ENCODE measurements at regions not wholly inside any gene's neighbourhood (a gene's known extent, or its start where the extent isn't known, plus 50 kb on each side); places are given as distances from the start of the nearest gene placed in this dataset.

- ChIA-PET CTCF (no interaction called here), POLR2A (no interaction called here)
- no peak overlapping the region for H3K27ac ChIP-seq (ENCODE audit: insufficient read depth in 1 of 2, low read depth in 1 of 2, low read length in 2 of 2, poor library complexity in 1 of 2, severe bottlenecking in 2 of 2)
- no peaks in the 10 kb centered on the region for H3K36me3 ChIP-seq (ENCODE audit: control insufficient read depth in 4 of 4, insufficient read depth in 4 of 4, low read length in 3 of 4)
- H3K9me3 ChIP-seq (ENCODE audit: control extremely low read depth in 1 of 5, control insufficient read depth in 4 of 5, insufficient read depth in 2 of 5, low read depth in 1 of 5, low read length in 4 of 5), result no peaks in the 10 kb centered on the region
- no peaks in the 10 kb centered on the region for H3K4me1 ChIP-seq (ENCODE audit: control extremely low read depth in 1 of 4, control insufficient read depth in 4 of 4, insufficient read depth in 4 of 4, low read length in 3 of 4)
- H3K4me3 ChIP-seq (ENCODE audit: control insufficient read depth in 1 of 7, extremely low read depth in 1 of 7, insufficient read depth in 4 of 7, low read depth in 2 of 7, low read length in 6 of 7), result no peak overlapping the region
- no peak for DNase-seq
- no peaks in the 10 kb centered on the region for H3K27me3 ChIP-seq (replicated peaks in 2 of 5; ENCODE audit: control insufficient read depth in 4 of 5, insufficient read depth in 5 of 5, low read length in 4 of 5)
Observed at GRCh38 chr10:61112771-61113170, 168.8 kb upstream of the RHOBTB1 start.

GRCh38 chr10:61110936-61111335, 167.0 kb upstream of the RHOBTB1 start:
- POLR2A ChIA-PET, result no interaction called here
- no peaks in the 10 kb centered on the region for H3K36me3 ChIP-seq (ENCODE audit: control insufficient read depth in 4 of 4, insufficient read depth in 4 of 4, low read length in 3 of 4)
- no peak overlapping the region for H3K4me3 ChIP-seq (ENCODE audit: control insufficient read depth in 1 of 7, extremely low read depth in 1 of 7, insufficient read depth in 4 of 7, low read depth in 2 of 7, low read length in 6 of 7)
- no peaks in the 10 kb centered on the region for H3K9me3 ChIP-seq (ENCODE audit: control extremely low read depth in 1 of 5, control insufficient read depth in 4 of 5, insufficient read depth in 2 of 5, low read depth in 1 of 5, low read length in 4 of 5)
- H3K27me3 ChIP-seq (replicated peaks in 2 of 5; ENCODE audit: control insufficient read depth in 4 of 5, insufficient read depth in 5 of 5, low read length in 4 of 5), result no peaks in the 10 kb centered on the region
- DNase-seq, result no peak
- CTCF ChIA-PET, result no interaction called here
- H3K27ac ChIP-seq (ENCODE audit: insufficient read depth in 1 of 2, low read depth in 1 of 2, low read length in 2 of 2, poor library complexity in 1 of 2, severe bottlenecking in 2 of 2), result no peak overlapping the region
- no peaks in the 10 kb centered on the region for H3K4me1 ChIP-seq (ENCODE audit: control extremely low read depth in 1 of 4, control insufficient read depth in 4 of 4, insufficient read depth in 4 of 4, low read length in 3 of 4)

GRCh38 chr10:61110188-61110844, 166.3 kb upstream of the RHOBTB1 start:
- H3K36me3 ChIP-seq (ENCODE audit: control insufficient read depth in 4 of 4, insufficient read depth in 4 of 4, low read length in 3 of 4), result no peaks in the 10 kb centered on the region
- no peaks in the 10 kb centered on the region for H3K27me3 ChIP-seq (replicated peaks in 2 of 5; ENCODE audit: control insufficient read depth in 4 of 5, insufficient read depth in 5 of 5, low read length in 4 of 5)
- POLR2A ChIA-PET, result no interaction called here
- no peak overlapping the region for H3K27ac ChIP-seq (ENCODE audit: insufficient read depth in 1 of 2, low read depth in 1 of 2, low read length in 2 of 2, poor library complexity in 1 of 2, severe bottlenecking in 2 of 2)
- no peaks in the 10 kb centered on the region for H3K9me3 ChIP-seq (ENCODE audit: control extremely low read depth in 1 of 5, control insufficient read depth in 4 of 5, insufficient read depth in 2 of 5, low read depth in 1 of 5, low read length in 4 of 5)
- no peak for DNase-seq
- CTCF ChIA-PET, result no interaction called here
- WGBS (ENCODE audit: insufficient coverage), result no CpG with 5 or more reads among the region's 1 CpG
- no peak overlapping the region for H3K4me3 ChIP-seq (ENCODE audit: control insufficient read depth in 1 of 7, extremely low read depth in 1 of 7, insufficient read depth in 4 of 7, low read depth in 2 of 7, low read length in 6 of 7)
- H3K4me1 ChIP-seq (ENCODE audit: control extremely low read depth in 1 of 4, control insufficient read depth in 4 of 4, insufficient read depth in 4 of 4, low read length in 3 of 4), result no peaks in the 10 kb centered on the region

GRCh38 chr10:61108915-61109314, 164.9 kb upstream of the RHOBTB1 start:
- Histone ChIP-seq H3K4me3 (ENCODE audit: control insufficient read depth in 1 of 7, extremely low read depth in 1 of 7, insufficient read depth in 4 of 7, low read depth in 2 of 7, low read length in 6 of 7) (no peak overlapping the region), H3K4me1 (ENCODE audit: control extremely low read depth in 1 of 4, control insufficient read depth in 4 of 4, insufficient read depth in 4 of 4, low read length in 3 of 4) (no peaks in the 10 kb centered on the region), H3K9me3 (ENCODE audit: control extremely low read depth in 1 of 5, control insufficient read depth in 4 of 5, insufficient read depth in 2 of 5, low read depth in 1 of 5, low read length in 4 of 5) (no peaks in the 10 kb centered on the region), H3K36me3 (ENCODE audit: control insufficient read depth in 4 of 4, insufficient read depth in 4 of 4, low read length in 3 of 4) (no peaks in the 10 kb centered on the region), H3K27me3 (replicated peaks in 2 of 5; ENCODE audit: control insufficient read depth in 4 of 5, insufficient read depth in 5 of 5, low read length in 4 of 5) (no peaks in the 10 kb centered on the region), H3K27ac (ENCODE audit: insufficient read depth in 1 of 2, low read depth in 1 of 2, low read length in 2 of 2, poor library complexity in 1 of 2, severe bottlenecking in 2 of 2) (no peak overlapping the region)
- ChIA-PET CTCF (no interaction called here), POLR2A (no interaction called here)
- WGBS (ENCODE audit: insufficient coverage), result 100% methylated on average over 1 of the region's 3 CpGs
- DNase-seq, result no peak

GRCh38 chr10:61100887-61101286, 156.9 kb upstream of the RHOBTB1 start:
- Histone ChIP-seq H3K4me3 (ENCODE audit: control insufficient read depth in 1 of 7, extremely low read depth in 1 of 7, insufficient read depth in 4 of 7, low read depth in 2 of 7, low read length in 6 of 7) (no peak overlapping the region), H3K9me3 (ENCODE audit: control extremely low read depth in 1 of 5, control insufficient read depth in 4 of 5, insufficient read depth in 2 of 5, low read depth in 1 of 5, low read length in 4 of 5) (peaks cover 0 to 1% (median 0%) of the 10 kb centered on the region in 5 experiments), H3K36me3 (ENCODE audit: control insufficient read depth in 4 of 4, insufficient read depth in 4 of 4, low read length in 3 of 4) (no peaks in the 10 kb centered on the region), H3K27me3 (replicated peaks in 2 of 5; ENCODE audit: control insufficient read depth in 4 of 5, insufficient read depth in 5 of 5, low read length in 4 of 5) (no peaks in the 10 kb centered on the region), H3K4me1 (ENCODE audit: control extremely low read depth in 1 of 4, control insufficient read depth in 4 of 4, insufficient read depth in 4 of 4, low read length in 3 of 4) (peaks cover 14 to 21% (median 17%) of the 10 kb centered on the region in 4 experiments), H3K27ac (ENCODE audit: insufficient read depth in 1 of 2, low read depth in 1 of 2, low read length in 2 of 2, poor library complexity in 1 of 2, severe bottlenecking in 2 of 2) (no peak overlapping the region)
- DNase-seq, result no peak
- ChIA-PET CTCF (no interaction called here), POLR2A (no interaction called here)
- WGBS (ENCODE audit: insufficient coverage), result 100% methylated on average over 2 of the region's 5 CpGs

GRCh38 chr10:61099756-61100155, 155.8 kb upstream of the RHOBTB1 start:
- H3K9me3 ChIP-seq (ENCODE audit: control extremely low read depth in 1 of 5, control insufficient read depth in 4 of 5, insufficient read depth in 2 of 5, low read depth in 1 of 5, low read length in 4 of 5), result peaks cover 0 to 6% (median 0%) of the 10 kb centered on the region in 5 experiments
- H3K27me3 ChIP-seq (replicated peaks in 2 of 5; ENCODE audit: control insufficient read depth in 4 of 5, insufficient read depth in 5 of 5, low read length in 4 of 5), result no peaks in the 10 kb centered on the region
- 100% methylated on average over 2 of the region's 4 CpGs for WGBS (ENCODE audit: insufficient coverage)
- no peak overlapping the region for H3K4me3 ChIP-seq (ENCODE audit: control insufficient read depth in 1 of 7, extremely low read depth in 1 of 7, insufficient read depth in 4 of 7, low read depth in 2 of 7, low read length in 6 of 7)
- no peaks in the 10 kb centered on the region for H3K36me3 ChIP-seq (ENCODE audit: control insufficient read depth in 4 of 4, insufficient read depth in 4 of 4, low read length in 3 of 4)
- DNase-seq, result no peak
- ChIA-PET CTCF (interaction anchor here (1.0 kb wide), 1 partner anchor 8 kb away, joined by 3 read pairs; no protein-coding TSS in a partner anchor), POLR2A (no interaction called here)
- H3K4me1 ChIP-seq (ENCODE audit: control extremely low read depth in 1 of 4, control insufficient read depth in 4 of 4, insufficient read depth in 4 of 4, low read length in 3 of 4), result peaks cover 14 to 21% (median 17%) of the 10 kb centered on the region in 4 experiments
- H3K27ac ChIP-seq (ENCODE audit: insufficient read depth in 1 of 2, low read depth in 1 of 2, low read length in 2 of 2, poor library complexity in 1 of 2, severe bottlenecking in 2 of 2), result no peak overlapping the region

GRCh38 chr10:61098966-61099365, 155.0 kb upstream of the RHOBTB1 start:
- no peaks in the 10 kb centered on the region for H3K27me3 ChIP-seq (replicated peaks in 2 of 5; ENCODE audit: control insufficient read depth in 4 of 5, insufficient read depth in 5 of 5, low read length in 4 of 5)
- no peak overlapping the region for H3K27ac ChIP-seq (ENCODE audit: insufficient read depth in 1 of 2, low read depth in 1 of 2, low read length in 2 of 2, poor library complexity in 1 of 2, severe bottlenecking in 2 of 2)
- POLR2A ChIA-PET, result no interaction called here
- peaks cover 14 to 21% (median 17%) of the 10 kb centered on the region in 4 experiments for H3K4me1 ChIP-seq (ENCODE audit: control extremely low read depth in 1 of 4, control insufficient read depth in 4 of 4, insufficient read depth in 4 of 4, low read length in 3 of 4)
- no peak overlapping the region for H3K4me3 ChIP-seq (ENCODE audit: control insufficient read depth in 1 of 7, extremely low read depth in 1 of 7, insufficient read depth in 4 of 7, low read depth in 2 of 7, low read length in 6 of 7)
- 100% methylated on average over 1 of the region's 1 CpG for WGBS (ENCODE audit: insufficient coverage)
- H3K36me3 ChIP-seq (ENCODE audit: control insufficient read depth in 4 of 4, insufficient read depth in 4 of 4, low read length in 3 of 4), result no peaks in the 10 kb centered on the region
- DNase-seq, result no peak
- CTCF ChIA-PET, result interaction anchor here (1.0 kb wide), 1 partner anchor 9 kb away, joined by 3 read pairs; no protein-coding TSS in a partner anchor
- peaks cover 0 to 6% (median 0%) of the 10 kb centered on the region in 5 experiments for H3K9me3 ChIP-seq (ENCODE audit: control extremely low read depth in 1 of 5, control insufficient read depth in 4 of 5, insufficient read depth in 2 of 5, low read depth in 1 of 5, low read length in 4 of 5)
